GM12873 (cell line): ENCODE measurements at regions not wholly inside any gene's neighbourhood (a gene's known extent, or its start where the extent isn't known, plus 50 kb on each side); places are given as distances from the start of the nearest gene placed in this dataset.

Experiments
- TF ChIP-seq, protein P1 (sequence below): IDR thresholded peaks from 2 replicates; pipeline ENCODE4 v1.5.1; 2012; ENCODE audit warnings: low read depth, mild to moderate bottlenecking, moderate library complexity, low read length, control low read depth; ENCODE audit not compliant: insufficient read depth; ENCODE audit errors: missing control alignments

DNA sequence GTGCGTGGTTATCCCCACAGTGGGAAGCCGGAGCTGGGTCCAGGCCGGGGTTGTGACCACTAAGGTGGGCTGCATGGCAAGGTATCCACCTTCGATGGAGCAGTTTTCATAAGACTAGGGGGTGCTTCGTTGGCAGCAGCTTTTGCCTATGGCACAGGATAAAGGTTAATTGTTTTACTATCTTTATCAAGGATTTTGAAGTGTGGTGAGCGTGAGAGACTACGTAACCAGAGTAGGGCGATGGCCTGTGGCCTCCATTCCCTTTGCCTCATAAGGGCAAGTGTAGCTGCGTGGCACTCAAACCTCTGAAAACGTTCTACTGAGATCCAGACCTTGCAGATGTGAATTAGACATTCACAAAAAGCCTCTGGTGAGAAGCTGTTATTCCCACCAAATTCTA is 206.6 kb downstream of the ACKR3 start:
- TF ChIP-seq, protein P1, sequence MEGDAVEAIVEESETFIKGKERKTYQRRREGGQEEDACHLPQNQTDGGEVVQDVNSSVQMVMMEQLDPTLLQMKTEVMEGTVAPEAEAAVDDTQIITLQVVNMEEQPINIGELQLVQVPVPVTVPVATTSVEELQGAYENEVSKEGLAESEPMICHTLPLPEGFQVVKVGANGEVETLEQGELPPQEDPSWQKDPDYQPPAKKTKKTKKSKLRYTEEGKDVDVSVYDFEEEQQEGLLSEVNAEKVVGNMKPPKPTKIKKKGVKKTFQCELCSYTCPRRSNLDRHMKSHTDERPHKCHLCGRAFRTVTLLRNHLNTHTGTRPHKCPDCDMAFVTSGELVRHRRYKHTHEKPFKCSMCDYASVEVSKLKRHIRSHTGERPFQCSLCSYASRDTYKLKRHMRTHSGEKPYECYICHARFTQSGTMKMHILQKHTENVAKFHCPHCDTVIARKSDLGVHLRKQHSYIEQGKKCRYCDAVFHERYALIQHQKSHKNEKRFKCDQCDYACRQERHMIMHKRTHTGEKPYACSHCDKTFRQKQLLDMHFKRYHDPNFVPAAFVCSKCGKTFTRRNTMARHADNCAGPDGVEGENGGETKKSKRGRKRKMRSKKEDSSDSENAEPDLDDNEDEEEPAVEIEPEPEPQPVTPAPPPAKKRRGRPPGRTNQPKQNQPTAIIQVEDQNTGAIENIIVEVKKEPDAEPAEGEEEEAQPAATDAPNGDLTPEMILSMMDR = no peak

DNA sequence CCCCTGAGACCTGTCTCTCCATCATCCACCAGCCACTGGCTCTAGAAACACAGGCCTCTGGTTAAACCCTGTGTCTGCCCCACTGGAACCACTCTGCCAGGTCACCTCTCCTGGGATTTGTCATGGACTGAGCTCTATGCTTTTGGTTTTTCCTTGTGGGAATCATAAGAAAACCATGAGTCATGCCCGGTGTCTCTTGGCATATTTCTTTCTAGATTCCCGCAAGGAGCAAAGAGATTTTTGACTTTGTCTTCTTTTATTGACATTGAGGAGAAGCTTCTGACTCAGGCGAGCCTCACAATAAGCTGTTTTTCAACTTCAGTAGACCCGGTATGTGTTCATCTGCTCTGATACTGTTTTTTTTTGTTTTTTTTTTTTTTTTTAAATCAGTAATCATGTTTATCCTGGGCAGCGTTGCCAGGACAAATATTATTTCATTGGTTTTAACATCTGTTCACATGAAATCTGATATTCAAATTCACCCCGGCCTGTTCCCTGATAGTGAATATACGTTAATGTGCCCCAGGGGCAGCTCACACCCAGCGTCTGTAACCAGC is 207.1 kb downstream of the ACKR3 start:
- TF ChIP-seq, protein P1 = no peak

- TF ChIP-seq, protein P1 = no peak
Measured at GRCh38 chr2:236777408-236777807, 207.8 kb downstream of the ACKR3 start.

DNA sequence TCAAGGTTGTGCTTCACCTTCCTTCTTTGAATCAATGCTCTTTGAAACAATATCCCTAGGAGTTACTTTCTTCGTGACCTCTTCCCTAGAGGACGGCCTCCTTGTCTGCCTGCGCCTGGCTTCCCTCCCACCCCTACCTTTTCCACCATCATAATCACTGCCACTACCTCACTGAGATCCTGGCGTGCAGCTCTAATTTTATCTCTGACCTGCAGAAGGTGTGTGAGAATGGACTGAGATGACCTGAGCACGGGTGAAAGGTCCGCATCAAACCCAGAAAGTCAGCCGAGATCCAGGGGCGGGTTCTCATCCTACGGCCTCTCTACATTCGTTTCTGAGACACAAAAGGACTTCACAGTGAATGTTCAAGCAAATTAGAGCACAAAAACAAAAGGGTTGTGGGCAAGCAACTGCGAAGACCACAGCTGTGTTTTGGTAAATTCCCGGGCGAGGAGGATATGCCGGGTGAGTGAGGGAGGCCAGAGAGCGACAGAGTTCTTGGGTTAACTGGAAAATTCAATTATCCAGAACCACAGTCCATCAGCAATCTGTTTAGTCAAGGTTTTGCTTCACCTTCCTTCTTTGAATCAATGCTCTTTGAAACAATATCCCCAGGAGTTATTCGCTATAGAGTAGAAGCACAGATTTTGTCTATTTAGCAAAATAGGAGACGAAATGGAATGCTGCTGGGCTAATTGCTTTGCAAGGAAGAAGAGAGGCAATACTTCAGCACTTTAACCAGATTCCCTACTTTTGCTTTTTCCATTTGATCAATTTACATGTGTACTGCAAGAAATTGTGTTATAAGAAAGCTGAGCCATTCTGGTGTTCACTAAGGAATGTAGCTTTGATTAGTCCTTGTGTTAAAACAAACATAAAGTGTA is 212.6 kb downstream of the ACKR3 start:
- TF ChIP-seq, protein P1 = no peak

DNA sequence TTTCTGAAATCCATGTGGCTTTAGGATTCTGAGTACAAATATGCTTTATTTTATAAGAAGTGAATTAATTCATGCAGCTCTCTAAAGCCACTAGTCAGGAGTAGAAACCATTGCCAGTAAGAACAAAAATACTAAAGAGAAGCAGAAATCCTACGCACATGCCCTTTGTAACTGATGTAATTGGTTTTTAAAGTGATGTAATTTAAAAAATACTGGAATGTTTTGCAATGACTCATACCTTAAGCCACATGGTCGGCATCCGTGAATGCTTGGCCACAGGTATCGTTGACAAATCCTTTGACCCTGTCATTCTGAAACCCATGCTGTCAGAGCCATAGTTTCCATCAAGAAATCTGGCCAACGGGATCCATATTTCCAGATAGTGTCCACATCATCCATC is 213.3 kb downstream of the ACKR3 start:
- TF ChIP-seq, protein P1 = no peak

- TF ChIP-seq, protein P1 = no peak
Measured at GRCh38 chr2:236783417-236784020, 213.9 kb downstream of the ACKR3 start.

- TF ChIP-seq, protein P1 = no peak
Measured at GRCh38 chr2:236785611-236786057, 216.0 kb downstream of the ACKR3 start.
